ENCODE measurements at regions not wholly inside any gene's neighbourhood (a gene's known extent, or its start where the extent isn't known, plus 50 kb on each side); places are given as distances from the start of the nearest gene placed in this dataset.

- H3K79me2 ChIP-seq (ENCODE audit: insufficient read depth, low read depth, low read length) = no peaks in the 10 kb centered on the region
- no peak overlapping the region for H3K4me2 ChIP-seq (ENCODE audit: low read length)
- ChIA-PET POLR2A (interaction anchor here (0.7 to 1.0 kb wide), 2 partner anchors 11 to 1557 kb away, joined by 3 read pairs; no protein-coding TSS in a partner anchor), CTCF (ENCODE audit: unreplicated experiment) (no interaction called here)
- TF ChIP-seq EZH2phosphoT487 (IDR thresholded peaks at IDR 0.05; ENCODE audit: borderline replicate concordance, low read depth, low read length) = no peak
- TF ChIP-seq CTCF (conservative IDR thresholded peaks at IDR 0.05; ENCODE audit: low read length) = no peak
- intact Hi-C loops (cut with micrococcal nuclease; ENCODE audit: unreplicated experiment) = no loop called here
- H3K9me3 ChIP-seq (ENCODE audit: low read length) = no peaks in the 10 kb centered on the region
- H3K36me3 ChIP-seq (ENCODE audit: insufficient read depth, low read length) = no peaks in the 10 kb centered on the region
- no peak overlapping the region for H2AFZ ChIP-seq (ENCODE audit: low read length)
- no peaks in the 10 kb centered on the region for H3K4me1 ChIP-seq (ENCODE audit: insufficient read depth, low read length, poor library complexity, severe bottlenecking)
- H3K4me3 ChIP-seq (ENCODE audit: low read depth, low read length, poor library complexity, severe bottlenecking) = no peak overlapping the region
- no TSS peak for BruUV-seq (replicated peaks)
- H3K9me2 ChIP-seq (ENCODE audit: insufficient read depth, low read length) = no peaks in the 10 kb centered on the region
- no peak for DNase-seq (ENCODE audit: low spot score)
- no peaks in the 10 kb centered on the region for H4K20me1 ChIP-seq (ENCODE audit: insufficient read depth, low read length)
- no peak overlapping the region for H3K27ac ChIP-seq (ENCODE audit: low read depth, low read length, poor library complexity, severe bottlenecking)
Observed at GRCh38 chr16:74143171-74143570, 153.4 kb upstream of the PSMD7 start.

- ChIA-PET POLR2A (interaction anchor here (0.6 to 0.7 kb wide), 2 partner anchors 263 to 303 kb away, joined by 3 read pairs; no protein-coding TSS in a partner anchor), CTCF (ENCODE audit: unreplicated experiment) (no interaction called here)
- Histone ChIP-seq H3K36me3 (ENCODE audit: insufficient read depth, low read length) (no peaks in the 10 kb centered on the region), H2AFZ (ENCODE audit: low read length) (no peak overlapping the region), H3K4me2 (ENCODE audit: low read length) (no peak overlapping the region), H3K79me2 (ENCODE audit: insufficient read depth, low read depth, low read length) (no peaks in the 10 kb centered on the region), H4K20me1 (ENCODE audit: insufficient read depth, low read length) (no peaks in the 10 kb centered on the region), H3K27ac (ENCODE audit: low read depth, low read length, poor library complexity, severe bottlenecking) (no peak overlapping the region), H3K4me1 (ENCODE audit: insufficient read depth, low read length, poor library complexity, severe bottlenecking) (no peaks in the 10 kb centered on the region), H3K9me3 (ENCODE audit: low read length) (no peaks in the 10 kb centered on the region), H3K4me3 (ENCODE audit: low read depth, low read length, poor library complexity, severe bottlenecking) (no peak overlapping the region), H3K9me2 (ENCODE audit: insufficient read depth, low read length) (no peaks in the 10 kb centered on the region)
- no TSS peak for BruUV-seq (replicated peaks)
- no peak for DNase-seq (ENCODE audit: low spot score)
- intact Hi-C loops (cut with micrococcal nuclease; ENCODE audit: unreplicated experiment) = no loop called here
- TF ChIP-seq CTCF (conservative IDR thresholded peaks at IDR 0.05; ENCODE audit: low read length) = no peak
- no peak for TF ChIP-seq EZH2phosphoT487 (IDR thresholded peaks at IDR 0.05; ENCODE audit: borderline replicate concordance, low read depth, low read length)
Observed at GRCh38 chr16:74141015-74141414, 155.6 kb upstream of the PSMD7 start.

- TF ChIP-seq CTCF (conservative IDR thresholded peaks at IDR 0.05; ENCODE audit: low read length) (no peak), EZH2phosphoT487 (IDR thresholded peaks at IDR 0.05; ENCODE audit: borderline replicate concordance, low read depth, low read length) (no peak)
- no peak for DNase-seq (ENCODE audit: low spot score)
- no TSS peak for BruUV-seq (replicated peaks)
Observed at GRCh38 chr16:74140557-74140956, 156.1 kb upstream of the PSMD7 start.

More at GRCh38 chr16:74140557-74140956, 156.1 kb upstream of the PSMD7 start:
- Histone ChIP-seq H3K27ac (ENCODE audit: low read depth, low read length, poor library complexity, severe bottlenecking) (no peak overlapping the region), H2AFZ (ENCODE audit: low read length) (no peak overlapping the region), H3K4me1 (ENCODE audit: insufficient read depth, low read length, poor library complexity, severe bottlenecking) (no peaks in the 10 kb centered on the region), H3K9me3 (ENCODE audit: low read length) (no peaks in the 10 kb centered on the region), H3K9me2 (ENCODE audit: insufficient read depth, low read length) (no peaks in the 10 kb centered on the region), H3K36me3 (ENCODE audit: insufficient read depth, low read length) (no peaks in the 10 kb centered on the region), H4K20me1 (ENCODE audit: insufficient read depth, low read length) (no peaks in the 10 kb centered on the region), H3K79me2 (ENCODE audit: insufficient read depth, low read depth, low read length) (no peaks in the 10 kb centered on the region), H3K4me3 (ENCODE audit: low read depth, low read length, poor library complexity, severe bottlenecking) (no peak overlapping the region), H3K4me2 (ENCODE audit: low read length) (no peak overlapping the region)
- ChIA-PET POLR2A (no interaction called here), CTCF (ENCODE audit: unreplicated experiment) (no interaction called here)
- intact Hi-C loops (cut with micrococcal nuclease; ENCODE audit: unreplicated experiment) = no loop called here

All from OCI-LY7 (cell line).